Erythroblast (primary cell): ENCODE measurements at regions not wholly inside any gene's neighbourhood (a gene's known extent, or its start where the extent isn't known, plus 50 kb on each side); places are given as distances from the start of the nearest gene placed in this dataset.

Experiments used
- GATA1 ChIP-seq: IDR thresholded peaks from 2 replicates; pipeline ENCODE4 v1.6.1; 2011; ENCODE audit warnings: low read depth, mild to moderate bottlenecking, control low read depth, low read length, moderate library complexity
- POLR2A ChIP-seq: IDR thresholded peaks from 2 replicates; pipeline ENCODE4 v1.6.1; 2011; ENCODE audit warnings: mild to moderate bottlenecking, low read length

GRCh38 chr15:70147778-70148177 is 50.1 kb upstream of the TLE3 start:
- TF ChIP-seq POLR2A (no peak), GATA1 (no peak)
